T-helper 22 cell (primary cell): ENCODE measurements at regions not wholly inside any gene's neighbourhood (a gene's known extent, or its start where the extent isn't known, plus 50 kb on each side); places are given as distances from the start of the nearest gene placed in this dataset.
"Not testable (repeated sequence)": the region's sequence is repeated elsewhere in the genome, so short reads cannot be mapped to it uniquely, and the experiment has no call there.

Source experiments
- DNase-seq: peaks from one replicate; pipeline ENCODE4 v3.0.0-alpha.2; 2020; ENCODE audit warnings: low read depth

GRCh38 chr13:26483546-26483945, 73.9 kb upstream of the WASF3 start:
- DNase-seq: no peak

GRCh38 chr13:26484196-26484595, 73.3 kb upstream of the WASF3 start:
- no peak for DNase-seq

GRCh38 chr13:26485288-26485687, 72.2 kb upstream of the WASF3 start:
- DNase-seq: no peak

- DNase-seq: no peak
Measured at GRCh38 chr13:26485786-26486185, 71.7 kb upstream of the WASF3 start.

- no peak for DNase-seq
Measured at GRCh38 chr13:26486550-26486949, 70.9 kb upstream of the WASF3 start.

- DNase-seq: no peak
Measured at GRCh38 chr13:26487781-26488180, 69.7 kb upstream of the WASF3 start.

GRCh38 chr13:26488236-26489003, 69.1 kb upstream of the WASF3 start:
- no peak for DNase-seq

- not testable (repeated sequence) for DNase-seq
Measured at GRCh38 chr13:26492301-26492700, 65.2 kb upstream of the WASF3 start.

GRCh38 chr13:26494571-26495195, 62.8 kb upstream of the WASF3 start:
- DNase-seq: no peak

- DNase-seq: no peak
Measured at GRCh38 chr13:26495750-26496149, 61.7 kb upstream of the WASF3 start.

- DNase-seq: no peak
Measured at GRCh38 chr13:26497968-26498511, 59.4 kb upstream of the WASF3 start.

- no peak for DNase-seq
Measured at GRCh38 chr13:26498656-26499601, 58.6 kb upstream of the WASF3 start.

- DNase-seq: no peak
Measured at GRCh38 chr13:26500618-26501320, 56.7 kb upstream of the WASF3 start.

- DNase-seq: no peak
Measured at GRCh38 chr13:26501641-26502040, 55.8 kb upstream of the WASF3 start.

GRCh38 chr13:26502826-26503225, 54.7 kb upstream of the WASF3 start:
- no peak for DNase-seq

GRCh38 chr13:26503826-26504594, 53.5 kb upstream of the WASF3 start:
- no peak for DNase-seq
